PC-9 (cell line): ENCODE measurements at regions not wholly inside any gene's neighbourhood (a gene's known extent, or its start where the extent isn't known, plus 50 kb on each side); places are given as distances from the start of the nearest gene placed in this dataset.

ENCODE experiments used
- EZH2 ChIP-seq: fragments of 200-600 bp; sonication (generic); IDR thresholded peaks from 2 replicates; pipeline ENCODE4 v1.8.0; 2017; ENCODE audit warnings: antibody characterized with exemption, low read depth
- TF ChIP-seq, protein P1 (sequence below): fragments of 200-600 bp; sonication (generic); conservative IDR thresholded peaks from 2 replicates; pipeline ENCODE4 v1.6.1; 2017; ENCODE audit warnings: mixed run types, antibody characterized with exemption, mild to moderate bottlenecking, moderate library complexity

DNA sequence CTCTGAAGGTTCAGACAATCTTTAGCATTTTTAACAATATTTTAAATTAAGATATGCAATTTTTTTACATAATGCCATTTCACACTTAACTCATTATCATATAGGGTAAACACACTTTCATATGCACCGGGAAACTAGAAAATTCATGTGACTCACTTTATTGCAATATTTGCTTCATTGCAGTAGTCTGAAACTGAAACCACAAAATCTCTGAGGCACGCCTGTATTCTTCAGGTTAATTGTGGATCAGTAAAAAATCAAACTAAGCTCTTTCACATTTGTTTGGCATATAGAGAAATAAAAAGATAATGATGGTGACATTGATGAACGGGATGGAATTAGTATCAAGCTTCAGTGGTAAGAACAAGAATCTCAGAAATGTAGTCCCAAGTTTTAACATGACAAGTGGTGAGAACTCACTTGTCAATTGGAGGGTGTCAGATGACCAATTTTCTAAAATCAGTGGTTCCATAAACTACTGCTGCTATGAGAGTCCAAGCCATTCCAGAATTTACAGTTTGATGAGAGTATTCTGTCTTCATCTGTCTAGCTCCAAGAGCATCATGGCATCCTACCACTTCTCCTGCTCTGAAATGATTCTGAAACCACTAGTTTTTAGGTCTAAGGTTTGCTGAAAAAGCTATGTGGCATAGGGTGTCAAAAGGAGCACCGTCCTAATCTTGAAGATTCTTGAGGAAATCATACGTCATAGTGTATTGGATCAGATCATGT is 281.0 kb downstream of the PTPRC start:
- TF ChIP-seq, protein P1, sequence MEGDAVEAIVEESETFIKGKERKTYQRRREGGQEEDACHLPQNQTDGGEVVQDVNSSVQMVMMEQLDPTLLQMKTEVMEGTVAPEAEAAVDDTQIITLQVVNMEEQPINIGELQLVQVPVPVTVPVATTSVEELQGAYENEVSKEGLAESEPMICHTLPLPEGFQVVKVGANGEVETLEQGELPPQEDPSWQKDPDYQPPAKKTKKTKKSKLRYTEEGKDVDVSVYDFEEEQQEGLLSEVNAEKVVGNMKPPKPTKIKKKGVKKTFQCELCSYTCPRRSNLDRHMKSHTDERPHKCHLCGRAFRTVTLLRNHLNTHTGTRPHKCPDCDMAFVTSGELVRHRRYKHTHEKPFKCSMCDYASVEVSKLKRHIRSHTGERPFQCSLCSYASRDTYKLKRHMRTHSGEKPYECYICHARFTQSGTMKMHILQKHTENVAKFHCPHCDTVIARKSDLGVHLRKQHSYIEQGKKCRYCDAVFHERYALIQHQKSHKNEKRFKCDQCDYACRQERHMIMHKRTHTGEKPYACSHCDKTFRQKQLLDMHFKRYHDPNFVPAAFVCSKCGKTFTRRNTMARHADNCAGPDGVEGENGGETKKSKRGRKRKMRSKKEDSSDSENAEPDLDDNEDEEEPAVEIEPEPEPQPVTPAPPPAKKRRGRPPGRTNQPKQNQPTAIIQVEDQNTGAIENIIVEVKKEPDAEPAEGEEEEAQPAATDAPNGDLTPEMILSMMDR, result no peak
- no peak for TF ChIP-seq EZH2
